GM12892 (cell line): ENCODE measurements at regions not wholly inside any gene's neighbourhood (a gene's known extent, or its start where the extent isn't known, plus 50 kb on each side); places are given as distances from the start of the nearest gene placed in this dataset.

Experiments
- POLR2A ChIP-seq: IDR thresholded peaks from 2 replicates; pipeline ENCODE4 v1.6.1; 2011; ENCODE audit warnings: low read depth, low read length, control low read depth
- POLR2AphosphoS5 ChIP-seq: IDR thresholded peaks from 2 replicates; pipeline ENCODE4 v1.6.1; 2011; ENCODE audit warnings: low read depth, low read length, control low read depth
- TAF1 ChIP-seq: IDR thresholded peaks from 2 replicates; pipeline ENCODE4 v1.6.1; 2011; ENCODE audit warnings: low read depth, mild to moderate bottlenecking, control low read depth, low read length, borderline replicate concordance

DNA sequence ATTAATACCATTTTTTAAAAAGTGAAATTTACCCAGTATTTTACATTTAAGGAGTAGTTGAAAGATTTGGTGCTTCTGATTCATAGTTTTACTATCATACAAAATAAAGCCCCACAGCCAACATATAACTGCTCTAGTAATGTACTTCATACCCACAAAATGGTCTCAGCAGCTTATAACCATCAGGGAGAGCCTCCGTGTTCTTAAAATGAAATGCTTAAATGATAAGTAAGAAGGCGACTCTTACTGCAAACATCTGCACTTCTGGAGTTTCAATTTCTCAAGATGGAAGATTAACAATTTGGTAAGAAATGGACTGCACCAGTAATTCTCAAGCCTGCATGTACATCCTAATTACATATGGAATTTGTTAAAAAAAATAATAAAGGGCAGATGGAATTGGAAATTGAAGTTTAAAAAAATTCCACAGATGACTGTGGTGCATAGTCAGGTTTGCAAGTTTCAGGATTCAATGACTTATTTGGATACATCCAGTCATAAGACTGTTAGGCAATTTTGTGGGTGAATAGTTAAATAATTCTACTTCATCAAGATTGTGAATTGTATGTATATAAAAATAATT, 461.0 kb downstream of the KIF20B start:
- TF ChIP-seq POLR2A = no peak
- TF ChIP-seq POLR2AphosphoS5 = no peak
- no peak for TF ChIP-seq TAF1
